ENCODE measurements at regions not wholly inside any gene's neighbourhood (a gene's known extent, or its start where the extent isn't known, plus 50 kb on each side); places are given as distances from the start of the nearest gene placed in this dataset.

- no peak for DNase-seq
These were observed 137.8 kb downstream of the RWDD3 start for GRCh38 chr1:95371666-95372282.

GRCh38 chr1:95375174-95375573 is 141.2 kb downstream of the RWDD3 start:
- no peak for DNase-seq

GRCh38 chr1:95380909-95381308 is 146.9 kb downstream of the RWDD3 start:
- no peak for DNase-seq

GRCh38 chr1:95382000-95382786 is 148.2 kb downstream of the RWDD3 start:
- DNase-seq = no peak

GRCh38 chr1:95383111-95383510 is 149.1 kb downstream of the RWDD3 start:
- no peak for DNase-seq

GRCh38 chr1:95384567-95384966 is 150.6 kb downstream of the RWDD3 start:
- no peak for DNase-seq

GRCh38 chr1:95386371-95386770 is 152.4 kb downstream of the RWDD3 start:
- no peak for DNase-seq

GRCh38 chr1:95386915-95387314 is 152.9 kb downstream of the RWDD3 start:
- DNase-seq = no peak

GRCh38 chr1:95388031-95388430 is 154.0 kb downstream of the RWDD3 start:
- DNase-seq = no peak

GRCh38 chr1:95393434-95393833 is 159.4 kb downstream of the RWDD3 start:
- no peak for DNase-seq

- no peak for DNase-seq
These were observed 162.5 kb downstream of the RWDD3 start for GRCh38 chr1:95396557-95396956.

- DNase-seq = no peak
These were observed 168.8 kb downstream of the RWDD3 start for GRCh38 chr1:95402780-95403179.

GRCh38 chr1:95406279-95406678 is 172.3 kb downstream of the RWDD3 start:
- DNase-seq = no peak

GRCh38 chr1:95407131-95407885 is 173.3 kb downstream of the RWDD3 start:
- no peak for DNase-seq

GRCh38 chr1:95407886-95408291 is 173.9 kb downstream of the RWDD3 start:
- DNase-seq = no peak

GRCh38 chr1:95408507-95409136 is 174.6 kb downstream of the RWDD3 start:
- DNase-seq = no peak

GRCh38 chr1:95409276-95409675 is 175.3 kb downstream of the RWDD3 start:
- no peak for DNase-seq

- no peak for DNase-seq
These were observed 175.9 kb downstream of the RWDD3 start for GRCh38 chr1:95409901-95410300.

GRCh38 chr1:95415146-95415545 is 181.1 kb downstream of the RWDD3 start:
- DNase-seq = no peak

GRCh38 chr1:95426772-95427171 is 192.8 kb downstream of the RWDD3 start:
- no peak for DNase-seq

- DNase-seq = no peak
These were observed 193.5 kb downstream of the RWDD3 start for GRCh38 chr1:95427525-95427924.

GRCh38 chr1:95431235-95431634 is 197.2 kb downstream of the RWDD3 start:
- no peak for DNase-seq

GRCh38 chr1:95435611-95436010 is 201.6 kb downstream of the RWDD3 start:
- no peak for DNase-seq
